ENCODE measurements at regions not wholly inside any gene's neighbourhood (a gene's known extent, or its start where the extent isn't known, plus 50 kb on each side); places are given as distances from the start of the nearest gene placed in this dataset.

- H3K4me3 ChIP-seq (ENCODE audit: low read depth in 1 of 3, low read length in 3 of 3), result no peak overlapping the region
- DNase-seq (ENCODE audit: low spot score), result no peak
- peaks cover 0 to 4% (median 0%) of the 10 kb centered on the region in 4 donors for H3K27me3 ChIP-seq (ENCODE audit: control insufficient read depth in 4 of 4, insufficient read depth in 4 of 4, low read length in 3 of 4)
- peaks cover 0 to 5% (median 0%) of the 10 kb centered on the region in 4 donors for H3K9me3 ChIP-seq (ENCODE audit: control insufficient read depth in 4 of 4, low read length in 3 of 4)
- H3K27ac ChIP-seq (ENCODE audit: low read depth in 1 of 2, low read length in 2 of 2), result no peak overlapping the region
- no peaks in the 10 kb centered on the region for H3K4me1 ChIP-seq (ENCODE audit: control insufficient read depth in 4 of 4, insufficient read depth in 4 of 4, low read length in 3 of 4)
- WGBS, result 61% methylated on average over 2 of the region's 2 CpGs
- TF ChIP-seq RAD21 (IDR thresholded peaks at IDR 0.05), result no peak
- TF ChIP-seq HNF4G (IDR thresholded peaks at IDR 0.05), result no peak
- no peak for TF ChIP-seq HNF4A (conservative IDR thresholded peaks at IDR 0.05)
- no peak for TF ChIP-seq JUND (IDR thresholded peaks at IDR 0.05)
- no peak for TF ChIP-seq RXRA (IDR thresholded peaks at IDR 0.05)
- no peak for TF ChIP-seq REST (IDR thresholded peaks at IDR 0.05)
- no peak for TF ChIP-seq GABPA (IDR thresholded peaks at IDR 0.05 in 1 of 2, conservative IDR thresholded peaks at IDR 0.05 in 1 of 2)
- no peak for TF ChIP-seq TAF1 (conservative IDR thresholded peaks at IDR 0.05)
- TF ChIP-seq EGR1 (IDR thresholded peaks at IDR 0.05; ENCODE audit: low read depth in 2 of 2), result no peak
- no peak for TF ChIP-seq FOXA1 (IDR thresholded peaks at IDR 0.05)
- TF ChIP-seq SP1 (IDR thresholded peaks at IDR 0.05), result no peak
- TF ChIP-seq YY1 (IDR thresholded peaks at IDR 0.05), result no peak
- TF ChIP-seq NR2F2 (IDR thresholded peaks at IDR 0.05), result no peak
- TF ChIP-seq ATF3 (IDR thresholded peaks at IDR 0.05), result no peak
- H3K9ac ChIP-seq (ENCODE audit: low read depth in 1 of 2, low read length in 2 of 2), result no peak overlapping the region
- H3K36me3 ChIP-seq (ENCODE audit: control insufficient read depth in 4 of 4, insufficient read depth in 3 of 4, low read depth in 1 of 4, low read length in 3 of 4), result no peaks in the 10 kb centered on the region
Observed at GRCh38 chr6:9428421-9429172, 986.3 kb downstream of the TFAP2A start.

- no peaks in the 10 kb centered on the region for H3K9me3 ChIP-seq (ENCODE audit: control insufficient read depth in 4 of 4, low read length in 3 of 4)
- TF ChIP-seq HNF4G (IDR thresholded peaks at IDR 0.05), result no peak
- TF ChIP-seq REST (IDR thresholded peaks at IDR 0.05), result no peak
- no peak for TF ChIP-seq RXRA (IDR thresholded peaks at IDR 0.05)
- H3K4me1 ChIP-seq (ENCODE audit: control insufficient read depth in 4 of 4, insufficient read depth in 4 of 4, low read length in 3 of 4), result no peaks in the 10 kb centered on the region
- no peak overlapping the region for H3K27ac ChIP-seq (ENCODE audit: low read depth in 1 of 2, low read length in 2 of 2)
- H3K4me3 ChIP-seq (ENCODE audit: low read depth in 1 of 3, low read length in 3 of 3), result no peak overlapping the region
- no peak overlapping the region for H3K9ac ChIP-seq (ENCODE audit: low read depth in 1 of 2, low read length in 2 of 2)
- 88% methylated on average over 2 of the region's 2 CpGs for WGBS
- H3K36me3 ChIP-seq (ENCODE audit: control insufficient read depth in 4 of 4, insufficient read depth in 3 of 4, low read depth in 1 of 4, low read length in 3 of 4), result no peaks in the 10 kb centered on the region
- DNase-seq (ENCODE audit: low spot score), result no peak
- H3K27me3 ChIP-seq (ENCODE audit: control insufficient read depth in 4 of 4, insufficient read depth in 4 of 4, low read length in 3 of 4), result peaks cover 0 to 4% (median 0%) of the 10 kb centered on the region in 4 donors
Observed at GRCh38 chr6:9422138-9422537, 986.8 kb upstream of the SLC35B3 start.

Measured in liver (tissue), 7 donors.